Urinary bladder (tissue), 3 donors: ENCODE measurements at regions not wholly inside any gene's neighbourhood (a gene's known extent, or its start where the extent isn't known, plus 50 kb on each side); places are given as distances from the start of the nearest gene placed in this dataset.

ENCODE experiments used
- DNase-seq: peaks from one replicate; pipeline ENCODE4 v3.0.0-alpha.2; 2015; ENCODE audit errors: extremely low spot score
- H3K27ac ChIP-seq: one replicate; pipeline ENCODE4 v1.5.1; 2013; ENCODE audit warnings: low read depth, mild to moderate bottlenecking, moderate library complexity
- H3K36me3 ChIP-seq: one replicate; pipeline ENCODE4 v1.6.1; 2013; ENCODE audit warnings: mild to moderate bottlenecking, moderate library complexity; ENCODE audit not compliant: insufficient read depth
- H3K4me1 ChIP-seq: one replicate; pipeline ENCODE4 v1.6.1; 2013; ENCODE audit warnings: mild to moderate bottlenecking, moderate library complexity; ENCODE audit not compliant: insufficient read depth
- H3K4me3 ChIP-seq: one replicate; pipeline ENCODE4 v1.5.1; 2013; ENCODE audit warnings: low read depth, low read length
- WGBS: extraction: QIAGEN DNeasy Blood & Tissue Kit; methylation state at CpG from one replicate; pipeline ENCODE4 v1.1.7; 2013; 5-methylcytosine and 5-hydroxymethylcytosine counted together
- donor health status: healthy with polysubstance abuse.
- donor health status: healthy.

- H3K4me3 ChIP-seq: no peak overlapping the region
These were observed 163.5 kb upstream of the FAM98A start for GRCh38 chr2:33762636-33763035.

DNA sequence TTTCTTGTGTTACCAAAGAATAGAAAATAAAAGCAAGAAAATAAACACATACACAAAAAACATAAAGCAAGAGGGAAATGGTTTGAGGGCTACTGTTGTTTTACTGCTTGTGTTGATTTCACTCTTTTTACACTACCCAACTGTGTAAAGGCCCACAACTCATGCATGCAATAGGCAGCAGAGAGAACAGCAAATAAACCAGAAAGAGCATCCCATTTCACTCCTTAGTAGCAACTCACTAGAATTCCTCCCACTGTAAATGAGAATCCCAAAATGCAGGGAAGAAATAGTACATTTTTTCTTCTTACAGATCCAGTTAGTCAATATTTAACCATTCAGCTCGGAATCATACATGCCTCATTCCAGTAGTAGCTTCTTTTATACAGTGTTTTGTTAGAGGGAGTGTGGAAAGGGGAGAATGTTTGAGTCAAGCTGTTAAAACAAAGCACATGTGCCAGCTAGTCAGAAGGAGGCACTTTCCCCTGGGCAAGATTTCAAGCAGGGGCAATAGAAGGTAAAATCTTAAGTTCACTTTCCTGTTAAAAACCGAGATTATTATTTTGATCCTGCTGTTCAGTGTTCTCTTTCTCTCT is 147.2 kb upstream of the FAM98A start:
- no peaks in the 10 kb centered on the region for H3K4me1 ChIP-seq
- no peaks in the 10 kb centered on the region for H3K36me3 ChIP-seq
- H3K27ac ChIP-seq: no peak overlapping the region
- 33% methylated on average over 2 of the region's 2 CpGs for WGBS
- no peak for DNase-seq
- no peak overlapping the region for H3K4me3 ChIP-seq

More at GRCh38 chr2:33762636-33763035, 163.5 kb upstream of the FAM98A start:
- WGBS: 72% methylated on average over 3 of the region's 3 CpGs
- Histone ChIP-seq H3K27ac (no peak overlapping the region), H3K36me3 (no peaks in the 10 kb centered on the region), H3K4me1 (no peaks in the 10 kb centered on the region)
- DNase-seq: no peak

GRCh38 chr2:33735096-33735495 is 136.0 kb upstream of the FAM98A start:
- Histone ChIP-seq H3K27ac (no peak overlapping the region), H3K4me3 (no peak overlapping the region), H3K36me3 (no peaks in the 10 kb centered on the region), H3K4me1 (no peaks in the 10 kb centered on the region)
- DNase-seq: no peak
- WGBS: 78% methylated on average over 1 of the region's 1 CpG

GRCh38 chr2:33730804-33731203 is 131.7 kb upstream of the FAM98A start:
- H3K27ac ChIP-seq: no peak overlapping the region
- H3K36me3 ChIP-seq: no peaks in the 10 kb centered on the region
- no peaks in the 10 kb centered on the region for H3K4me1 ChIP-seq
- H3K4me3 ChIP-seq: no peak overlapping the region
- DNase-seq: no peak

DNA sequence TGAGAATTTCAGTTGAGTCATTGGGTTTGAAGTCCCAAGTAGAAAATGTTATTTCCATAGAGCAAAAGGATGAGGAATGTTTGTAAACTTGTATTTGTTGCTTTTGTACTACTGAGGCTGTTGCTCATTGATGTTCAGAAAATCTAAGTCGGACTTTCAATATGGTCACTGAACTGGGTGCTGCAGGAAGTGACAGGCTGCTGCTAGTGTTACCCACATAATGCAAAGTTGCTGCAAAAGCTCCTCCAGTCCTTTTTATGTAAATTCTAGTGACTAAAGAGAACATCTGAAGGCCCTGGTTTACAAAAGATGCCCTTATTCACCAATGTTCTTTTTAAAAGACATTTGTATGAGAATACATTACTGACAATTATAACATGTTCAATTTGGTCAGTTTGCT is 131.1 kb upstream of the FAM98A start:
- H3K4me1 ChIP-seq: no peaks in the 10 kb centered on the region
- WGBS: 89% methylated on average over 1 of the region's 1 CpG
- DNase-seq: no peak
- no peaks in the 10 kb centered on the region for H3K36me3 ChIP-seq
- H3K27ac ChIP-seq: no peak overlapping the region
- no peak overlapping the region for H3K4me3 ChIP-seq

GRCh38 chr2:33729353-33729752 is 130.3 kb upstream of the FAM98A start:
- Histone ChIP-seq H3K4me3 (no peak overlapping the region), H3K27ac (no peak overlapping the region), H3K36me3 (no peaks in the 10 kb centered on the region), H3K4me1 (no peaks in the 10 kb centered on the region)
- 96% methylated on average over 1 of the region's 1 CpG for WGBS
- no peak for DNase-seq

GRCh38 chr2:33728106-33728505 is 129.0 kb upstream of the FAM98A start:
- H3K4me3 ChIP-seq: no peak overlapping the region
- DNase-seq: no peak
- no peaks in the 10 kb centered on the region for H3K4me1 ChIP-seq
- H3K27ac ChIP-seq: no peak overlapping the region
- H3K36me3 ChIP-seq: no peaks in the 10 kb centered on the region
- WGBS: 94% methylated on average over 14 of the region's 14 CpGs

DNA sequence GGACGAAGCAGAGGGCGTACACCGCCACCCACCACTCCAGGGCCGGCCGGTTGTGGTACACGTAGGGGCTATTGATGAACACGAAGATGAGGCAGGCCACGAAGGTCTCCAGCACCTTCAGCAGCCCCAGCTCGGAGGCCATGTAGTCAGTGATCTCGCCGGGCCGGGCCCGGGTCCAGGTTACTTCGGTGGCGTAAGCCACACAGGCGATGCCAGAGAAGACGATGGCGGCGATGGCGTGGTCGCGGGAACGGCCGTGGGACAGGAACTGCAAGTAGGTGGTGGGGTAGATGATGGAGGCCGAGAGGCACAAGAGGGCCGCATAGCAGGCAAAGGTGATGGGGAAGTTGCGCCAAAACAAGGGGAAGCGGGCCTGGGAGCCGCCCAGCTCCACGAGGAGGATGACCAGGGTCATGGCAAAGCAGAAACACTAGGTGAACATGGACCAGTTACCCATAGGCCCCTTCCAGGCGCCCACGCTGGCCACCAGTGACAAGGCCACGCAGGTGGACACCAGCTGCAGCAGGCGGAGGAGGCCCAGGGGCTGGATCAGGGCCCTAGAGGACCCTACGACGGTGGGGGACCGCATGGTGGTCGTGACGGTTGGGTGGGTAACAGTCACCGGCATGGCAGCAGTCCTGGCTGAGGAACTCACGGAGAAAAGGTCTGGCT is 128.4 kb upstream of the FAM98A start:
- WGBS: 97% methylated on average over 41 of the region's 41 CpGs
- H3K27ac ChIP-seq: no peak overlapping the region
- H3K4me1 ChIP-seq: no peaks in the 10 kb centered on the region
- DNase-seq: no peak
- H3K4me3 ChIP-seq: no peak overlapping the region
- no peaks in the 10 kb centered on the region for H3K36me3 ChIP-seq

DNA sequence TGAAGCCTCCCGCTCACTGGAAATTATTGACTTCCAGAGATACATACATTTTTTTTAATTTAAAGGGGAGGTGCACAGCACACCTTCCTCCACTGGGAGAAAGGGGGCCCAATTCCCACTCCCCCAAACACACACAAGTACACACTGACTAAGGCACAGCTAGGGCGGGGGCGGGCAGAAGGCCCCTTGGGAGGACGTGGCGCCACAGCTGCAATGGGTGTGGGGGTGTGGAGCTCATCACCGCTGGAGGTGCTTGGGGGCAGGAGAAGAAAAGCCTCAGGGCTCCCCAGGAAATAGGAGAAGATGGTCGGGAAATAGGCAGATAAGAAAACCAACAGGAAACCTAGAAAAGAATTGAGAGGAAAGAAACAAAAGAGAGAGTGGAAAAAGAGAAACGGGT is 127.3 kb upstream of the FAM98A start:
- no peak for DNase-seq
- Histone ChIP-seq H3K4me1 (no peaks in the 10 kb centered on the region), H3K27ac (no peak overlapping the region), H3K36me3 (no peaks in the 10 kb centered on the region), H3K4me3 (no peak overlapping the region)
- 90% methylated on average over 8 of the region's 8 CpGs for WGBS

- H3K4me3 ChIP-seq: no peak overlapping the region
- no peak overlapping the region for H3K27ac ChIP-seq
- WGBS: 58% methylated on average over 3 of the region's 3 CpGs
- no peaks in the 10 kb centered on the region for H3K4me1 ChIP-seq
- H3K36me3 ChIP-seq: no peaks in the 10 kb centered on the region
- DNase-seq: no peak
These were observed 124.2 kb upstream of the FAM98A start for GRCh38 chr2:33723329-33723728.

GRCh38 chr2:33719067-33719466 is 120.0 kb upstream of the FAM98A start:
- DNase-seq: no peak
- 28% methylated on average over 2 of the region's 2 CpGs for WGBS
- H3K4me3 ChIP-seq: no peak overlapping the region
- no peak overlapping the region for H3K27ac ChIP-seq
- no peaks in the 10 kb centered on the region for H3K36me3 ChIP-seq
- H3K4me1 ChIP-seq: no peaks in the 10 kb centered on the region

DNA sequence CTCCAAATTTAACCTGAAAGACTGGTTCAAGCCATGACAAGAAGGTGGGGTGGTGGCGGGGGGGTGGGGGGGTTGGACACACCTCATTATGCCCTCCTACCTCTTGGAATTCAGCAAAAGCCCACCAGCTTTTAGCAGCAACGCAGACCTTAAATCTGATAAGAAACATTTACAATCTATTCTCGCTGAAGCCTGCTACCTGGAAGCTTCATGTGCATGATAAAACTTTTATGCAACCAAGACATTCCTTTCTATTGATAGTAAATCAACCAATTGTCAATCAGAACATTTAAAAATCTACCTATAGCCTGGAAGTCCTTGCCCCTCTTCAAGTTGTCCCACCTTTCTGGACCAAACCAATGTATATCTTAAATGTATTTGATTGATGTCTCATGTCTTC is 113.6 kb upstream of the FAM98A start:
- Histone ChIP-seq H3K4me3 (no peak overlapping the region), H3K36me3 (no peaks in the 10 kb centered on the region), H3K4me1 (no peaks in the 10 kb centered on the region), H3K27ac (no peak overlapping the region)
- no peak for DNase-seq
- 89% methylated on average over 3 of the region's 3 CpGs for WGBS

GRCh38 chr2:33709951-33710350 is 110.9 kb upstream of the FAM98A start:
- Histone ChIP-seq H3K4me3 (no peak overlapping the region), H3K4me1 (no peaks in the 10 kb centered on the region), H3K36me3 (no peaks in the 10 kb centered on the region), H3K27ac (no peak overlapping the region)
- 43% methylated on average over 3 of the region's 3 CpGs for WGBS
- no peak for DNase-seq

- WGBS: 86% methylated on average over 2 of the region's 2 CpGs
- H3K36me3 ChIP-seq: no peaks in the 10 kb centered on the region
- no peak overlapping the region for H3K27ac ChIP-seq
These were observed 108.2 kb upstream of the FAM98A start for GRCh38 chr2:33707312-33707711.

DNA sequence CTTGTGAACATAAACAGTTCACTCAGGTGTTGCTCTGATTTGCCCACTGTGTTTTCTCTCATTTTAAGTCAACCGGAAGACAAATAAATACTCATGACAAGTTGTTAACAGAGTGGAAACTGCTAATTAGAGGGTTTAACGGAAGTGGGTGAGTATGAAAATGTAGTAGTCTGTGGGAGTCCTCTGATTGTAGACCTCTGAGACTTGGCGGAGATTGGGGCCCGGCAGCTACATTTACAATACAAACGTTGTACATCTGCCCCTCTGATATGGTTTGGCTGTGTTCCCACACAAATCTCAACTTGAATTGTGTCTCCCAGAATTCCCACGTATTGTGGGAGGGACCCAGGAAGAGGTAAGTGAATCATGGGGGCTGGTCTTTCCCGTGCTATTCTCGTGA is 107.3 kb upstream of the FAM98A start:
- 67% methylated on average over 8 of the region's 8 CpGs for WGBS
- Histone ChIP-seq H3K36me3 (no peaks in the 10 kb centered on the region), H3K4me1 (no peaks in the 10 kb centered on the region), H3K4me3 (no peak overlapping the region), H3K27ac (no peak overlapping the region)
- no peak for DNase-seq

More at GRCh38 chr2:33707312-33707711, 108.2 kb upstream of the FAM98A start:
- no peaks in the 10 kb centered on the region for H3K4me1 ChIP-seq
- no peak for DNase-seq
- H3K4me3 ChIP-seq: no peak overlapping the region
